Caco-2 (cell line): ENCODE measurements at regions not wholly inside any gene's neighbourhood (a gene's known extent, or its start where the extent isn't known, plus 50 kb on each side); places are given as distances from the start of the nearest gene placed in this dataset.

Source experiments
- BruUV-seq: library from RNA; stranded (reverse); fragments of 400-500 nt; replicated peaks from 2 replicates; lab custom pipeline; 2021; lab: Mats Ljungman, UMichigan
- CTCF ChIA-PET: fragments of 300-600 bp; sonication (Branson Sonifier 250); formaldehyde crosslinking; loops from one replicate; lab custom pipeline; 2022; ENCODE audit warnings: antibody characterized with exemption; lab: Charles Lee
- POLR2A ChIA-PET: fragments of 300-600 bp; sonication (Branson Sonifier 250); formaldehyde crosslinking; loops from one replicate; lab custom pipeline; 2022; ENCODE audit warnings: antibody characterized with exemption; lab: Charles Lee
- DNase-seq, 2 experiments: peaks; one replicate each; pipeline versions ENCODE4 v3.0.0 to v3.0.0-alpha.2; 2020 to 2022
- H3K27me3 ChIP-seq: replicated peaks from 2 replicates; pipeline ENCODE4 v1.6.0; 2011; ENCODE audit warnings: low read length; ENCODE audit not compliant: control insufficient read depth, insufficient read depth
- H3K36me3 ChIP-seq: 2 replicates; pipeline ENCODE4 v1.5.1; 2011; ENCODE audit warnings: low read length; ENCODE audit not compliant: control insufficient read depth, insufficient read depth
- H3K4me1 ChIP-seq: fragments of 250-450 bp; sonication (Bioruptor Pico); 2 replicates; pipeline ENCODE4 v1.5.1; 2020; ENCODE audit warnings: mild to moderate bottlenecking
- H3K4me3 ChIP-seq: 2 replicates; pipeline ENCODE4 v1.5.1; 2011; ENCODE audit warnings: low read depth, mild to moderate bottlenecking, control low read depth, low read length
- H3K9me3 ChIP-seq: fragments of 250-450 bp; sonication (Bioruptor Pico); 2 replicates; pipeline ENCODE4 v1.5.1; 2020; ENCODE audit warnings: mild to moderate bottlenecking, moderate library complexity
- H3K27ac Mint-ChIP-seq: one replicate; pipeline ENCODE4 v1.8.0; 2022; ENCODE audit warnings: mixed read lengths; ENCODE audit not compliant: unreplicated experiment
- H3K27me3 Mint-ChIP-seq: one replicate; pipeline ENCODE4 v1.8.0; 2022; ENCODE audit warnings: mixed read lengths; ENCODE audit not compliant: insufficient read depth, unreplicated experiment
- H3K36me3 Mint-ChIP-seq: one replicate; pipeline ENCODE4 v1.8.0; 2022; ENCODE audit warnings: mild to moderate bottlenecking, mixed read lengths; ENCODE audit not compliant: insufficient read depth, unreplicated experiment
- H3K4me1 Mint-ChIP-seq: one replicate; pipeline ENCODE4 v1.8.0; 2022; ENCODE audit warnings: low read depth, mixed read lengths; ENCODE audit not compliant: unreplicated experiment
- H3K4me3 Mint-ChIP-seq: one replicate; pipeline ENCODE4 v1.8.0; 2022; ENCODE audit warnings: mild to moderate bottlenecking, moderate library complexity, mixed read lengths; ENCODE audit not compliant: unreplicated experiment
- H3K9me3 Mint-ChIP-seq: one replicate; pipeline ENCODE4 v1.8.0; 2022; ENCODE audit warnings: mixed read lengths; ENCODE audit not compliant: unreplicated experiment
- intact Hi-C: fragments of 100-400 bp; cut with micrococcal nuclease; formaldehyde crosslinking; loops from one replicate; pipeline ENCODE4 v1.10.0; 2022; ENCODE audit not compliant: unreplicated experiment
- TF ChIP-seq, protein P1 (sequence below), 2 experiments: fragments of 200-600 bp in 1 of 2; IDR thresholded peaks; 1 replicate in 1 of 2; 2 replicates in 1 of 2; pipeline versions ENCODE4 v1.5.1 to v1.8.0; 2011 to 2022; ENCODE audit warnings: antibody characterized with exemption in 1 of 2, control low read depth in 1 of 2, inconsistent platforms in 1 of 2, low read depth in 1 of 2, low read length in 1 of 2, mild to moderate bottlenecking in 1 of 2, moderate library complexity in 1 of 2; ENCODE audit not compliant: insufficient read depth in 1 of 2, severe bottlenecking in 1 of 2, unreplicated experiment in 1 of 2

DNA sequence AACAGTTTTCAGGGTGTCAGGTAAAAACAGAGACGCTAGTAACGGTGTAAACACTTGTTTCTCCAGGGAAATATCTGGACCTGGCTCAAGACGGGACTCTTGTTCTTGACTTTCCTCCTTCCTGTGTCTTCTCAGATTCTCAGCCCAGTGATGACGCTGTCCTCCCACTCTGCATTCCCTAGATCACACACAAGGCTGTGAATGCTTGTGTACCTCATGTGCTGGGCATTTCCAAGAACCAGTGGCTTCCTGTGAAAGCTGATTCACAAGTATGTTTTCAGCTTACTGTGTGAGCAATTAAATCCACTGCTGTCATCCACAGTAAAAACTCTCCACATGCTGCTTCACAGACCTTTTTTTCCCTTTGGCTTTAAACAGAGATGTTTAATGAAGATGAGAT, 193.8 kb upstream of the DPP6 start:
- no peaks in the 10 kb centered on the region for H3K27me3 ChIP-seq
- 0 out of 2 replicates have a peak, but pooled peaks cover 3% of the 10 kb centered on the region for H3K9me3 ChIP-seq
- POLR2A ChIA-PET = no interaction called here
- no peaks in the 10 kb centered on the region for H3K36me3 ChIP-seq
- Mint-ChIP-seq H3K4me3 (no peak overlapping the region), H3K27ac (no peak overlapping the region), H3K9me3 (peaks cover 36% of the 10 kb centered on the region), H3K4me1 (no peaks in the 10 kb centered on the region), H3K27me3 (peaks cover 2% of the 10 kb centered on the region), H3K36me3 (no peaks in the 10 kb centered on the region)
- CTCF ChIA-PET = no interaction called here
- DNase-seq = no peak
- H3K4me3 ChIP-seq = no peak overlapping the region
- BruUV-seq = no TSS peak
- TF ChIP-seq, protein P1, sequence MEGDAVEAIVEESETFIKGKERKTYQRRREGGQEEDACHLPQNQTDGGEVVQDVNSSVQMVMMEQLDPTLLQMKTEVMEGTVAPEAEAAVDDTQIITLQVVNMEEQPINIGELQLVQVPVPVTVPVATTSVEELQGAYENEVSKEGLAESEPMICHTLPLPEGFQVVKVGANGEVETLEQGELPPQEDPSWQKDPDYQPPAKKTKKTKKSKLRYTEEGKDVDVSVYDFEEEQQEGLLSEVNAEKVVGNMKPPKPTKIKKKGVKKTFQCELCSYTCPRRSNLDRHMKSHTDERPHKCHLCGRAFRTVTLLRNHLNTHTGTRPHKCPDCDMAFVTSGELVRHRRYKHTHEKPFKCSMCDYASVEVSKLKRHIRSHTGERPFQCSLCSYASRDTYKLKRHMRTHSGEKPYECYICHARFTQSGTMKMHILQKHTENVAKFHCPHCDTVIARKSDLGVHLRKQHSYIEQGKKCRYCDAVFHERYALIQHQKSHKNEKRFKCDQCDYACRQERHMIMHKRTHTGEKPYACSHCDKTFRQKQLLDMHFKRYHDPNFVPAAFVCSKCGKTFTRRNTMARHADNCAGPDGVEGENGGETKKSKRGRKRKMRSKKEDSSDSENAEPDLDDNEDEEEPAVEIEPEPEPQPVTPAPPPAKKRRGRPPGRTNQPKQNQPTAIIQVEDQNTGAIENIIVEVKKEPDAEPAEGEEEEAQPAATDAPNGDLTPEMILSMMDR (IDR thresholded peaks at IDR 0.05; ENCODE audit: insufficient read depth in 1 of 2, low read depth in 1 of 2, low read length in 1 of 2, severe bottlenecking in 1 of 2, unreplicated experiment in 1 of 2) = no peak
- no peaks in the 10 kb centered on the region for H3K4me1 ChIP-seq
- intact Hi-C loops = no loop called here

DNA sequence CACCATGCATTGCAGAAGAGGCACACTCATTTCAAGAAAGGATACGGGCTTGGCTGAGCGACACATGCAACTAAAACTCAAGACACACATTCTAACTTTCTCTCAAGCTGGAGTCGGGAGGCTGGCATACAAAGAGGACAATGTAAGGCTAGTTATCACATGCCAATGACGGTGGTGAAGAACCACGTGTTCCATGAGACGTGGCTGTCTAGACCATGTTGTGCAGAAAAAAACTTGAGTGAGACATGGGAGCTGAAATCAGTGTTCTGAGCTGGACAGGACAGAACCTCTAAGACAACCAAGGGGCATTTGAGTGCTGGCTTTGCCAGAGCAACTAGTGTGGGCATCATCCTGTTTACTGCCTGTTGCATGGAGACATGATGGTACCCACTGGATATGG, 193.0 kb upstream of the DPP6 start:
- intact Hi-C loops = no loop called here
- H3K27me3 Mint-ChIP-seq = peaks cover 2% of the 10 kb centered on the region
- H3K4me3 ChIP-seq = no peak overlapping the region
- no peaks in the 10 kb centered on the region for H3K36me3 ChIP-seq
- H3K9me3 ChIP-seq = 0 out of 2 replicates have a peak, but pooled peaks cover 6% of the 10 kb centered on the region
- H3K27me3 ChIP-seq = no peaks in the 10 kb centered on the region
- H3K27ac Mint-ChIP-seq = no peak overlapping the region
- DNase-seq = no peak
- no TSS peak for BruUV-seq
- POLR2A ChIA-PET = no interaction called here
- peaks cover 43% of the 10 kb centered on the region for H3K9me3 Mint-ChIP-seq
- no peaks in the 10 kb centered on the region for H3K4me1 Mint-ChIP-seq
- no peak overlapping the region for H3K4me3 Mint-ChIP-seq
- no peaks in the 10 kb centered on the region for H3K36me3 Mint-ChIP-seq
- TF ChIP-seq, protein P1 (IDR thresholded peaks at IDR 0.05; ENCODE audit: insufficient read depth in 1 of 2, low read depth in 1 of 2, low read length in 1 of 2, severe bottlenecking in 1 of 2, unreplicated experiment in 1 of 2) = no peak
- CTCF ChIA-PET = no interaction called here
- H3K4me1 ChIP-seq = no peaks in the 10 kb centered on the region

DNA sequence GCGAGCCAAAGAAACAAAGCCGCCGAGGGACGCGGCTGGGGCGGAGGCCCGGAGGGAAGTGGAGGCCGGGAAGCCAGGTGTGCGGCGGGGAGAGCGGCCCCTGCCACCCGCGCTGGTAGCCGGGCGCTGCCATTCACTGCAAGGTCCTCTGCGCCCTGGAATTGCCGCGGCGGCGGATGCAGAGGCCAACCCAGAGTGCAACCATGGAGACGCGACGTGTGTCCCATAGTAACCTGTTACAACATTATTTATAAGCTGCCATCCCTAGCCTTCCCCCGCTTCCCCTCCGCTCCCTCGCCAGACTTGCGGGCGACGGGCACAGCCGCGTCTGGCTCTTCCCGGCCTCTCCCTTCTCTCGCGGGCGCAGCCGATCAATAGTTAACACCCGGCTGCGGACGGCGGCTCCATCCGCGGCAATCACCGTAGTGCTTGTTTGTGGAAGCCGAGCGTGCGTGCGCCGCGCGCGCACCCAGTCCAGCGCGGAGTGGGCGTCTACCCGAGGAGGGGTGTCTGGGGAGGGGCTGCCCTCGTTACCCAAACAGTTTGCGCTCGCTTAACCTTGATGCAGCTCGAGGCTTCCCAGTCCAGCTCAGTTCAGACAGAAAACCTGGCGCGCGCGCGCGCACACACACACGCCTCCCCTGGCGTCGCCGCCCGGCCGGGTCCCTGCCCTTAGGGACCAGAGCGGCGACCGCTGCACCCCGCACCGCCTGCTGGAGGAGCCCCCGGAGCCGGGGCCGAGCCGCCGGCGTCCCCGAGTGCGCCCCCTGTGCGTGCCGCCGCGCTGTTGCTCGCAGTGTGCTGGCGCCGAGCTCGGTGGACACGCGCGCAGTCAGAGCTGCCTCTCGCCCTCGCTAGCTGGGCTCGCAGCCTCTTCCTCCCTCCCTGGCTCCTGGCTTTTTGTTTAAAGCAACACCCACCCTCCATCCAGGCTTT, 165.4 kb upstream of the DPP6 start:
- Histone ChIP-seq H3K27me3 (no peaks in the 10 kb centered on the region), H3K4me1 (no peaks in the 10 kb centered on the region), H3K4me3 (no peak overlapping the region), H3K36me3 (no peaks in the 10 kb centered on the region), H3K9me3 (no peaks in the 10 kb centered on the region)
- Mint-ChIP-seq H3K27ac (no peak overlapping the region), H3K9me3 (peaks cover 9% of the 10 kb centered on the region), H3K4me3 (no peak overlapping the region), H3K4me1 (no peaks in the 10 kb centered on the region), H3K27me3 (no peaks in the 10 kb centered on the region), H3K36me3 (no peaks in the 10 kb centered on the region)
- TF ChIP-seq, protein P1 (IDR thresholded peaks at IDR 0.05; ENCODE audit: insufficient read depth in 1 of 2, low read depth in 1 of 2, low read length in 1 of 2, severe bottlenecking in 1 of 2, unreplicated experiment in 1 of 2) = no peak
- POLR2A ChIA-PET = no interaction called here
- intact Hi-C loops = no loop called here
- BruUV-seq = no TSS peak
- no peak for DNase-seq
- CTCF ChIA-PET = no interaction called here
